GM23248 (cell line): ENCODE measurements at regions not wholly inside any gene's neighbourhood (a gene's known extent, or its start where the extent isn't known, plus 50 kb on each side); places are given as distances from the start of the nearest gene placed in this dataset.

Source experiments
- EZH2 ChIP-seq: fragments of 200-600 bp; sonication (generic); IDR thresholded peaks from 2 replicates; pipeline ENCODE4 v1.6.1; 2018; ENCODE audit warnings: antibody characterized with exemption, mild to moderate bottlenecking; ENCODE audit not compliant: insufficient read depth, poor library complexity, severe bottlenecking
- EZH2phosphoT487 ChIP-seq: fragments of 200-600 bp; sonication (generic); IDR thresholded peaks from 2 replicates; pipeline ENCODE4 v1.6.1; 2018; ENCODE audit warnings: antibody characterized with exemption, moderate library complexity, mild to moderate bottlenecking, low read depth; ENCODE audit not compliant: insufficient read depth

DNA sequence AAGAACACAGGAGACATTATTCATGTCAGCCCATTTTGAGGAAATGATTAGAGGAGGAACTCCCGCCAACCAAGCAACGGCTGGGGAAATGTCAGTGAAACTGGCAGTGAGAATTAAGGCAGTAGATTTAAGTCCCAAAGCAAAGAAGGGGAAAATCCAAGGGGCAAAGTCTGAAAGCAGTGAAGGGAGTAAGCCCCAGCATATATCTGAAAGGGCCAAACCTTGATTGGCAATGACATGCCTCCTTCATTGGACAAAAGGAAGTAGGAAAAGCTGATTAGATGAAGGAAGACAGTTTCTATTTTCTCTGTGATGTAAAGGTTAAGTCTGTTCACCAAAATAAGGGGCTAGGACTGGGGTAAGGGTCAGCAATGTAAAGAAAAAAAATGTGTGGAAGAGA, 190.3 kb downstream of the RNF144B start:
- TF ChIP-seq EZH2 (no peak), EZH2phosphoT487 (no peak)
